Mammary epithelial cell (primary cell): ENCODE measurements at regions not wholly inside any gene's neighbourhood (a gene's known extent, or its start where the extent isn't known, plus 50 kb on each side); places are given as distances from the start of the nearest gene placed in this dataset.

Experiments used
- CTCF ChIP-seq, 2 donors: IDR thresholded peaks in 1 of 2; conservative IDR thresholded peaks in 1 of 2; 2 replicates each; pipeline ENCODE4 v1.5.1; 2011 to 2012; ENCODE audit warnings: inconsistent platforms in 2 of 2, low read length in 2 of 2, mild to moderate bottlenecking in 2 of 2, control low read depth in 1 of 2, low read depth in 1 of 2; ENCODE audit not compliant: insufficient read depth in 1 of 2; ENCODE audit errors: extremely low read depth in 1 of 2
- EZH2 ChIP-seq: IDR thresholded peaks from 2 replicates; pipeline ENCODE4 v1.6.1; 2012; ENCODE audit warnings: low read length, inconsistent platforms, borderline replicate concordance

DNA sequence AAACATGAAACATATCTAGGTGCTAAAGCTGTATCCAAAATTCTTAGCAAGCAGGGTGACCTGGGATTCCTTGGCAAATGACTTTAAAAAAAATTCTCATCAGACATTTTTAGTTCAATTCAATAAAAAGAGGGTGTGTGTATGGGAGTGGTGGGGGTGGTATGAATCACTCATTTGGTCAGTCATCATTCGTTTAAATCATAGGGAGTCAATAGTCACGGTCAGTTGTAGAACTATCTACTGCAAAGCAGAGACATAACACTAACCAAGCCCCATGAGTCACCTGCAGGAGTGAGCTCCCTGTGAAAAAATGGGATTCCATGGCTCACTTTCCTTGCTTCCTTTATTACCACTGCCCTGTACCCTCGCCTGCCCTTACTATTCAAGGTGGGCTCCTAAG is 380.6 kb upstream of the TCF4 start:
- no peak for TF ChIP-seq CTCF (conservative IDR thresholded peaks at IDR 0.05 in 1 of 2, IDR thresholded peaks at IDR 0.05 in 1 of 2; ENCODE audit: extremely low read depth in 1 of 2, insufficient read depth in 1 of 2, low read depth in 1 of 2, low read length in 2 of 2)
- no peak for TF ChIP-seq EZH2
